ENCODE measurements at regions not wholly inside any gene's neighbourhood (a gene's known extent, or its start where the extent isn't known, plus 50 kb on each side); places are given as distances from the start of the nearest gene placed in this dataset.

DNA sequence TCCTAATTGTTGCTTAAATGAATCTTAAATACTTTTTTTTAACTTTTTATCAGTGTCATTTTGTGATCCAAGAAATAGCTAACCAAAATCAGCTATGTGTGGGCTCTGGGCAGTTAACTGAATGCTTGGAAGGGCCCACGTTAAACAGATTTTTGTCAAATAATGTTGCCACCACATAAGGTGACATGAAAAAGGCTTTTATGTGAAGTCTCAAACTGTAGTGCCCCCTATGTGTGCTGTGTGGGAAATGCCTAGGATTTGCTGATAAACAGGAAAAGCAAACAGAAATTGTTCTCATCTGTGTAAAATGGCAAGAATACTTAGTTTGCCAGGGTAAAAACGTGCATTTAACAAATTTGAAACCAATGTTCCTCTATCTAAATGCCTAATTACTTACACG lies 242.2 kb downstream of the ZNF516 start:
- no peak for DNase-seq

GRCh38 chr18:76252139-76252538 lies 242.9 kb downstream of the ZNF516 start:
- no peak for DNase-seq

DNA sequence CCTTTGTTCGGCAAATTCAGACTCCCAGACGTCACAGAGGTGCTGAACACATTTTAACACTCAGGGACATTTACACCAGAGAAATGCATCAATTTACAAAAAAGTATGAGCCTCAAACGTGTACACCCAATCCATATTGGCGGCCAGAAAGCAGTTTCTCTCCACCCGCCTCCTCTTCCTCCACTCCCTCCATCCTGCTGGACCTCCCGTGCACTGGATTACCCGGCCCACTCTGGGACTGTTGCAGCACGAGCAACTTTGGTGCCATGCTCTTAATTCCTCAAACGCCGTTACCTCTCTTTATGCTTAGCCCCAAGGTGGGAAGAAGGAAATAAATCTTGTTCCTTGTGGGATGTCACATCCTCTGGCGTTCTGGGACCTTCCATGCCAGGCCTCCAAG lies 243.4 kb downstream of the ZNF516 start:
- no peak for DNase-seq

- DNase-seq, result no peak
These were observed 248.5 kb downstream of the ZNF516 start for GRCh38 chr18:76246590-76246989.

DNA sequence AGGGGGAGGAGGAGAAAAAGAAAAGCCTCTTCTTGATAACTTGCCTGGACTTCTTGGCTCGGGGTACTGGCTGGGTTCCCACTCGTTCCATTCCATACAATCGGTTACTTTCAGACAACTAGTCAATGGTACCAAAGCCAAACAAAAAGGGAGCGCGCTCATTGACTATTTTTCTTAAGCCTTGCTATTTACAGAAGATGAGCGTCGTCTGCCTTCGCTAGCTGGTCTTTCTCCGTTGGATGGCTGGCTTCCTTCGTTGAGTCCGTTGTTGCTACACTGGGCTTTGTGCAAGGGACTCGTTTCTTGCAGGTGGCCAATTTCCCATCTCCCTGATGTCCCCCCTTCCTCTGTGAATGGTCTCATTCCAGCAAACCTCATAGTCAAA lies 260.4 kb downstream of the ZNF516 start:
- DNase-seq, result no peak

DNA sequence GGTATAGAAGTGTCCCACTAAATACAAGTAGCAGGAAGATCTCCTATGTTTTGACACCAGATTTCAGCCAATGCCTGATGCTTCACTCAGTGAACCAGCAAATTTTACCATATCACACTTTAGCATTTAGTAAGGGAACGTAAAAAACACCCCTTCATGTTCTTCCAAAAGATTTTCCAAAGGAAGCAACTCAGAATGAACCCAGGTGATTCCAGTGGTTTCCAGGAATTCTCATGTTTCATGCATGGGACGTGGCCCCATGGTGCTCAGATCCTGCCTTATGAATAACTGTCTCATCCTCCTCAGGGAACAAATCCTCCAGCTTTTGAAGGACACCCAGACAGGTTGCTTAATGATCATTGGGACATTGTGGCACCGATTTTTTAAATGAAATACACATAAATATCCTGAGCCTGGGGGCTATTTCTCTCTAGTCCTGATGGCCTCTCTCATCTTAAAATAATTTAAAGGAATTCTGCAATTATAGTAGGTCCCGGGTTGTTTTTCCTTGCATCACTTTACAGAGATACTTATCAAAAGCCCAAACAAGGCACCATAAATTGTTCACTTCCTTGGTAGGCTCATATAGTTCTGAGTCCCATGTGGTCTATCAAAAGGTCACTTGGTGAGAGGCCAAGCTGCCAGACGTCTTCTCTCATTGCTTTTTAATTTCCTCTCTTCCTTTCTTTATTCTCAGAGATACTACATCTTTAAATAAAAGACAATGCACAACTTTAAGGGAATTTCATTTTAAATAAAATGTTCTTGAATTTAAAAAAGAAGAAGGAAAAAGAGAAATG lies 261.0 kb downstream of the ZNF516 start:
- DNase-seq, result no peak

- DNase-seq, result no peak
These were observed 261.6 kb downstream of the ZNF516 start for GRCh38 chr18:76233406-76233805.

DNA sequence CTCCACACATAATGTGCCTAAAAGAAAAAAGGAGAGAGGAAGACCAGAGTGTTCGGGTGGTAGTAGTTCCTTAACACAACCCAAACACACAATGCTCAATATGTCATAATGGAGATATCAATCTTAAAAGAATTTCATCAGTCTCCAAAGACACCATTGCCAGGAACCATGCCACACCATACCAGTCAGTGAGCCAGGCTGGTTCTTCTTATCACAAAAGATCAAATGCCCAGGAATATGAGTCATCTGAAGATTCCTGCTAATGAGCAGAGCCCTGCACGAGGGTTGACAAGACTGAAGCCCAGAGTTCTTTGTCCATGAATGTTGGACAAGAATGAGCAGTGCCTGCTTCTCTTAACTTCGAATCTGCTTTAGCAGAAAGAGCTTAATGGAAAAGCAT lies 262.3 kb downstream of the ZNF516 start:
- no peak for DNase-seq

- no peak for DNase-seq
These were observed 263.0 kb downstream of the ZNF516 start for GRCh38 chr18:76232010-76232409.

- DNase-seq, result no peak
These were observed 263.6 kb downstream of the ZNF516 start for GRCh38 chr18:76231402-76231801.

GRCh38 chr18:76230791-76231190 lies 264.3 kb downstream of the ZNF516 start:
- no peak for DNase-seq

- DNase-seq, result no peak
These were observed 266.3 kb downstream of the ZNF516 start for GRCh38 chr18:76228716-76229115.

DNA sequence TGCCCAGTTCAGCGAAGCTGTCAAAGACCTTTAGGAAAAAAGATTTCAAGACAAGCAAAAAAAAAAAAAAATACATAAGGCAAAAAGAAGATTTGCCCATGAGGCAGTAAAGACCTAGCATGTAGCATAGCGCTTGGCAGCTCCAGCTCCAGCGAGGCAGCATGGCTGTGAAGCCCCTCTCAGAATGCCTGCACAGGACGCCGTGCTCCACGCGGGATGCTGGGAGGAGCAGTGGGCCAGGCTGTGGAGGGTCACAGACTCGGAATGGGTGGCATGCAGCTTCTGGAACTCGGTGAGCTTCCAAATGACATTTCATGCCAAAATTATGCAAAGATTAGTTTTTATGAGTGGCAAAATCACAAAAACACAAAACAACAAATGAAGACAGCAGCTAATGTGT lies 267.3 kb downstream of the ZNF516 start:
- no peak for DNase-seq

GRCh38 chr18:76223403-76223802 lies 271.6 kb downstream of the ZNF516 start:
- no peak for DNase-seq

GRCh38 chr18:76219023-76219422 lies 276.0 kb downstream of the ZNF516 start:
- DNase-seq, result no peak

DNA sequence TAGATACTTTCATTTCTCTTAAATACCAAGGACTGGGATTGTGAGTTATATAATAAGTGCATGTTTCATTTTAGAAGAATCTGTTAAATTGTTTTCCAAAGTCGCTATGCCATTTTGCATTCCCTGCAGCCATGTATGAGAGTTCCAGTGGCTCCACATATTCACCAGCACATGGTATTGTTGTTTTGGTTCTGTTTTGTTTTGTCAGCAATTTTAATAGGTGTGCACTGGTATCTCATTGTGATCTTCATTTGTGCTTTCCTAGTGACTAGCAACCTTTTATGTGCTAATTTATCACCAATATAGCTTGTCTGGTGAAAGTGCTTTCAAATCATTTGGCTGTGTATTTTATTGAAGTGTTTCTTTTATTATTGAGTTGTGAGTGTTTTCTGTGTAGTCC lies 278.9 kb downstream of the ZNF516 start:
- no peak for DNase-seq

- DNase-seq, result no peak
These were observed 281.1 kb downstream of the ZNF516 start for GRCh38 chr18:76213991-76214390.

GRCh38 chr18:76212960-76213359 lies 282.1 kb downstream of the ZNF516 start:
- no peak for DNase-seq

- DNase-seq, result no peak
These were observed 285.4 kb downstream of the ZNF516 start for GRCh38 chr18:76209597-76209996.

DNA sequence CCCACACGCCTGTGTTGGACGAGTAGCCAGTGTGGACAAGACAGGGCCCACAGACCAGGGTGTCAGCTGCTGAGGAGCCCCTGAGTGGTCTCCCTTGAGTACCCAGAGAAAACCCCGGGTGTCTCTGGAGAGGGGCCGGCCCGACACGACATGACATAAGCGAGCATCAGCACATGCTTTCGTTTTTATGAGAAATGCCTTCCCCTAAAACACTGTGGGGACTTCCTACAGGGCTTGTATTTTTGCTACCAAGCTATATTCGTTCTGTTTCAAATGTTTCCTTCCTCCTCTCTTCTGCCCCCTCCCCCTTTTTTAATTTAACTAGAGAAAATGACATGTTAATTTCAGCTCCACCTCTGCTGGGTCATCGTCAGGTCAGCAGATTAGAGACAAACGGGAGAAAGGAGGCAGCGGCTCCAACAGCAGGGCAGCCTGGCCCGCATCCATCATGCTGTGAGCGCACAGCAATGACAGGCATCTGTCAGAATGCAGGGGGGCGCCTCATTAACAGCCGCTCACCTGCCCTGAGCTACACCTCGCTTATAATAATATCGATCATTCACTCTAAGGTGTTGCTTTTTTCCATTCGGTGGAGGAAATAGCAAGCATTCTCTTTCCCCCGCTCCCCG lies 286.2 kb downstream of the ZNF516 start:
- DNase-seq, result no peak

DNA sequence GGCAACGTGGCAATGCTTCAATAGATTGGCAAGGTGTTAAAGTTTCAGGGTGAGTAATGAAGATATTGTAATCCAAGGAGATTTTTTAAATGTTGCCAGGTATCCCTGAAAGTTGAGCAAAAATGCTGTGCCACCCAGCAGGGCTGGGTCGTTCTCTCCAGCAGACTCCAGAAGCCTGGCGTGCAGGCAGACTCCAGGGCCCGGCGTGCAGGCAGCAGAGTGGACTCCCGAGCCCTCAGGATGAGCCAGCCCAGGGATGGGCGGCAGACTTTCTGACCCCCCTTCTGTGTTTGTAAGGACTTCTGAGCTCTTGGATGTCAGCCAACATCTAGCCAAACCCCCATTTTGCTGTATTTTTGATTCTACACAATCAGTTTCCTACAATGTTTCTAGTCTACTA lies 289.1 kb downstream of the ZNF516 start:
- DNase-seq, result no peak

DNA sequence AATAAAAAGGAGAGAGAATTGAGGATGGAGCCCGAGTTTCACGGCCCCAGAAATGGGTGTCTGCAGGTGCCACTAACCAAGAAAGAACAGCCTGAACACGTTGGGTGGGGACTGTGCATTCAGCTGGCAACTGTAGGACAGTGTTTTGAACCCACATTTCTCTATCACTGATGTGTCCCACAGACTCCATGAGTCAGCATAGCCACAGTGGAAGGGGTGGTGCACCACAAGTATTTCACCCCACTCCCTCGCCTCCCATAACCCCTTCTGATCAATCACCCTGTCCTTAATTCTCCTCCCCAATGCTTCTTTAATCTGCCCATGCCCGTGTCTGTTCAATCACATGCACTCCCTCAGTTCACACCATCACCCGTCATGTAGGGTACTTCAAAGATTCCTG lies 291.5 kb downstream of the ZNF516 start:
- no peak for DNase-seq

DNA sequence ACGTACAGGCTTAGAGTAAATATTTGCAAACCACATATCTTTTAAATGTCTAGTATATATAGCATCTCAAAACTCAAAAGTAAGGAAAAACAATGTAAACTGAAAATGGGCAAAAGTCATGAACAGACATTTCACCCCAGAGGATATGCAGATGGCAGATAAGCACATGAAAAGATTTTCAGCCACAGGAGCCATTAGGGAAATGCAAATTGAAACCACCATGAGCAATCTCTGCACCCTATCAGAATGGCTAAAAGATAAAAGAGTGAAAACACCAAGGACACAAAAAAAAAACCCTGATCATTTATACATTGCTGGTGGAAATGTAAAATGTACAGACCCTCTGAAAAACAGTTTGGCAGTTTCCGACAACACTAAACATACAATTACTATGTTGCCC lies 292.7 kb downstream of the ZNF516 start:
- DNase-seq, result no peak

- DNase-seq, result no peak
These were observed 299.4 kb downstream of the ZNF516 start for GRCh38 chr18:76195601-76196000.

DNA sequence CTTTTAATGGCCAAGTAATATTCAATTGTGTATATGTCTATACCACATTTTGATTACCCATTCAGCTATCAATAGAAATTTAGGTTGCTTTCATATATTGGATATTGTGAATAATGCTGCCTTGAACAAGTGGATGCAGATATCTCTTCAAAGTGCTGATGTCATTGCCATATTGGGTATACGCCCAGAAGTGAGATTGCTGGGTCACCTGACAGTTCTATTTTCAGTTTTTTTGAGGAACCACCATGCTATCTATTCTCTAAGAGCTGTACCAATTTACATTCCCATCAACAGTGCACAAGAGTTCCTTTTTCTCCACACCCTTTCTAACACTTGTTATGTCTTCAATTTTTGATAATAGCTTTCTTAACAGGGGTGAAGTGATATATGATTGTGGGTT lies 306.9 kb downstream of the ZNF516 start:
- no peak for DNase-seq

Data from stimulated activated CD4-positive, alpha-beta T cell treated with anti-CD3 and anti-CD28 coated beads, Interleukin-4, amount 100 ng/mL, for 1 hour (primary cell).